OCI-LY1 (cell line): ENCODE measurements at regions not wholly inside any gene's neighbourhood (a gene's known extent, or its start where the extent isn't known, plus 50 kb on each side); places are given as distances from the start of the nearest gene placed in this dataset.

ENCODE experiments used
- H2AFZ ChIP-seq: fragments of 200-600 bp; sonication (generic), shearing (Covaris generic); 2 replicates; pipeline ENCODE4 v1.6.0; 2014; ENCODE audit warnings: antibody characterized with exemption, mild to moderate bottlenecking, low read length
- H3F3A ChIP-seq: fragments of 200-600 bp; sonication (generic), shearing (Covaris generic); 2 replicates; pipeline ENCODE4 v1.6.0; 2014; ENCODE audit warnings: mild to moderate bottlenecking, antibody characterized with exemption, low read length, moderate library complexity; ENCODE audit not compliant: insufficient read depth
- H3K27ac ChIP-seq: fragments of 200-600 bp; sonication (generic); 2 replicates; pipeline ENCODE4 v1.5.1; 2014; ENCODE audit warnings: low read length, mixed run types, mild to moderate bottlenecking, low read depth; ENCODE audit not compliant: poor library complexity, severe bottlenecking
- H3K27me3 ChIP-seq: fragments of 200-600 bp; sonication (generic); 2 replicates; pipeline ENCODE4 v1.6.0; 2014; ENCODE audit warnings: antibody characterized with exemption, mild to moderate bottlenecking, low read length, moderate library complexity; ENCODE audit not compliant: insufficient read depth
- H3K36me3 ChIP-seq: fragments of 200-600 bp; sonication (generic); 2 replicates; pipeline ENCODE4 v1.6.1; 2014; ENCODE audit warnings: mild to moderate bottlenecking, antibody characterized with exemption, low read length, moderate library complexity, mixed read lengths; ENCODE audit not compliant: insufficient read depth
- H3K4me1 ChIP-seq: fragments of 200-600 bp; sonication (generic); 2 replicates; pipeline ENCODE4 v1.5.1; 2014; ENCODE audit warnings: mild to moderate bottlenecking, low read length, moderate library complexity; ENCODE audit not compliant: insufficient read depth, severe bottlenecking
- H3K4me2 ChIP-seq: fragments of 200-600 bp; sonication (generic), shearing (Covaris generic); 2 replicates; pipeline ENCODE4 v1.6.1; 2014; ENCODE audit warnings: low read length
- H3K4me3 ChIP-seq: fragments of 200-600 bp; sonication (generic); 2 replicates; pipeline ENCODE4 v1.5.1; 2014; ENCODE audit warnings: low read length, low read depth, mild to moderate bottlenecking, mixed read lengths; ENCODE audit not compliant: poor library complexity, severe bottlenecking
- H3K79me2 ChIP-seq: fragments of 200-600 bp; shearing (Covaris generic); 2 replicates; pipeline ENCODE4 v1.6.1; 2016; ENCODE audit warnings: mixed run types, low read length, mixed read lengths; ENCODE audit not compliant: insufficient read depth
- H3K9ac ChIP-seq: fragments of 200-600 bp; sonication (generic), shearing (Covaris generic); 2 replicates; pipeline ENCODE4 v1.6.1; 2014; ENCODE audit warnings: mild to moderate bottlenecking, low read length, mixed read lengths
- H3K9me2 ChIP-seq: fragments of 200-600 bp; sonication (generic), shearing (Covaris generic); 2 replicates; pipeline ENCODE4 v1.6.1; 2014; ENCODE audit warnings: low read depth, mild to moderate bottlenecking, low read length, mixed read lengths
- H3K9me3 ChIP-seq: fragments of 200-600 bp; shearing (Covaris generic); 2 replicates; pipeline ENCODE4 v1.6.1; 2014; ENCODE audit warnings: low read length, mixed read lengths
- H4K20me1 ChIP-seq: fragments of 200-600 bp; sonication (generic), shearing (Covaris generic); 2 replicates; pipeline ENCODE4 v1.6.0; 2016; ENCODE audit warnings: mild to moderate bottlenecking, low read length; ENCODE audit not compliant: insufficient read depth
- EZH2 ChIP-seq: fragments of 200-600 bp; sonication (generic), shearing (Covaris generic); IDR thresholded peaks from 2 replicates; pipeline ENCODE4 v1.8.0; 2017; ENCODE audit warnings: borderline replicate concordance, mixed run types, mild to moderate bottlenecking, antibody characterized with exemption, low read length, moderate library complexity, mixed read lengths
- TF ChIP-seq, protein P1 (sequence below): fragments of 200-600 bp; sonication (generic), shearing (Covaris generic); IDR thresholded peaks from 2 replicates; pipeline ENCODE4 v1.5.1; 2017; ENCODE audit warnings: mild to moderate bottlenecking, antibody characterized with exemption, low read length, moderate library complexity, mixed read lengths

DNA sequence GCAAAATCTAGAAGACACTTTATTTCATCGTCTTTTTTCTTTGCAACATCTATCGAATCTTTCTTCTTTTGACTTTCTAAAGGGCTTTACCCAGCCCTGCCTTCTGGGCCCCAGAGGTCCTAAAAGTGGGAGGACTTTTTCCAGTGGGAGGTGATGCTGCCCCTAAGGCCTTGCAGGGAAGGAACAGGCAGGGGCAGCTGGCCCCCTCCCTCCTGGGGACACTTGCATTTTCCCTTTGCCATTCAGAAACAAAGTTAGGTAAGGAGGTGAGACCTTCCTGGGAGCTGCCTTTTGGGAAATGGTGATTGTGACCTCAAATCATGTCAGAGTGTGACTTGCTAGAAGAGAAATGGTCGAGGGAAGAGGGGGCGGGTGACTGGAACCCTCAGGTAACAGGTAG, 132.7 kb downstream of the GLI2 start:
- TF ChIP-seq, protein P1, sequence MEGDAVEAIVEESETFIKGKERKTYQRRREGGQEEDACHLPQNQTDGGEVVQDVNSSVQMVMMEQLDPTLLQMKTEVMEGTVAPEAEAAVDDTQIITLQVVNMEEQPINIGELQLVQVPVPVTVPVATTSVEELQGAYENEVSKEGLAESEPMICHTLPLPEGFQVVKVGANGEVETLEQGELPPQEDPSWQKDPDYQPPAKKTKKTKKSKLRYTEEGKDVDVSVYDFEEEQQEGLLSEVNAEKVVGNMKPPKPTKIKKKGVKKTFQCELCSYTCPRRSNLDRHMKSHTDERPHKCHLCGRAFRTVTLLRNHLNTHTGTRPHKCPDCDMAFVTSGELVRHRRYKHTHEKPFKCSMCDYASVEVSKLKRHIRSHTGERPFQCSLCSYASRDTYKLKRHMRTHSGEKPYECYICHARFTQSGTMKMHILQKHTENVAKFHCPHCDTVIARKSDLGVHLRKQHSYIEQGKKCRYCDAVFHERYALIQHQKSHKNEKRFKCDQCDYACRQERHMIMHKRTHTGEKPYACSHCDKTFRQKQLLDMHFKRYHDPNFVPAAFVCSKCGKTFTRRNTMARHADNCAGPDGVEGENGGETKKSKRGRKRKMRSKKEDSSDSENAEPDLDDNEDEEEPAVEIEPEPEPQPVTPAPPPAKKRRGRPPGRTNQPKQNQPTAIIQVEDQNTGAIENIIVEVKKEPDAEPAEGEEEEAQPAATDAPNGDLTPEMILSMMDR = no peak
- TF ChIP-seq EZH2 = no peak
- H3K27ac ChIP-seq = no peak overlapping the region
- H3F3A ChIP-seq = no peaks in the 10 kb centered on the region
- no peaks in the 10 kb centered on the region for H3K79me2 ChIP-seq
- no peaks in the 10 kb centered on the region for H3K9me2 ChIP-seq
- no peaks in the 10 kb centered on the region for H3K36me3 ChIP-seq
- H3K4me2 ChIP-seq = no peak overlapping the region
- H3K4me3 ChIP-seq = no peak overlapping the region
- no peaks in the 10 kb centered on the region for H3K9me3 ChIP-seq
- H2AFZ ChIP-seq = no peak overlapping the region
- no peaks in the 10 kb centered on the region for H3K4me1 ChIP-seq
- no peaks in the 10 kb centered on the region for H4K20me1 ChIP-seq
- H3K27me3 ChIP-seq = no peaks in the 10 kb centered on the region
- H3K9ac ChIP-seq = no peak overlapping the region

DNA sequence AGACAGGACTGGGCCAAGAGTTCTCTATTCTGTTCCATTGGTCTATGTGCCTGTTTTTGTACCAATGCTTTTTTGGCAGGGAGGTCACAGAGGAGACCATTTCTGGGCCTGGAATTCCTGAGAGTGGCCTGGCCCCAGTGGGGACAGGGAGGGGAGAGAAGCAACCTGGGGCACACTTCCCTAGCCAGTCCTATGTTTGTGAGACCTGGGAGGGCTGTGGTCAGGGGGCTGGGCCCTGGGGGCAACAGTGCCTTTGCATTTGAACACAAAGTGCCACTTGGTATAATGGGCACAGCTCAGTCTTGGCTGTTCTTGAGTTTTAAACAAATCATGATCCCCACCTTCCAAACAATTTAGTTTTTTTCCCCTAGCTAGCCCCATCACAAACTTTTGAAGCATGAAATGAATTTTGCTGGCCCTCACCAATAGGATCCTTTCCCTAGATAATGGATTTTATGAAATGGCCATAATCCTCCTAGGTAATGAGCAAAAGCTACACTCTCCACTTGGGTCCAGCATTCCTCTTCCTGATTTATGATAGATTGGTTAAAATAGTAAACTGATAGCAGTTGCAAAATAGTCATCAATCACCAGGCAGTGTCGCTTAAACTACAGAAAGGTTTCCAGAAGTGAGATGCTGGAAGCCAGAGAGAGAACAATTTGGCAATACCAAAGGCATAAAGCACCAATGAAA, 133.5 kb downstream of the GLI2 start:
- Histone ChIP-seq H3F3A (no peaks in the 10 kb centered on the region), H3K4me3 (no peak overlapping the region), H3K9ac (no peak overlapping the region), H3K9me3 (no peaks in the 10 kb centered on the region), H2AFZ (no peak overlapping the region), H3K4me2 (no peak overlapping the region), H3K27ac (no peak overlapping the region), H3K36me3 (no peaks in the 10 kb centered on the region), H3K79me2 (no peaks in the 10 kb centered on the region), H3K27me3 (no peaks in the 10 kb centered on the region), H4K20me1 (no peaks in the 10 kb centered on the region), H3K4me1 (no peaks in the 10 kb centered on the region), H3K9me2 (no peaks in the 10 kb centered on the region)
- TF ChIP-seq, protein P1 = no peak
- no peak for TF ChIP-seq EZH2

DNA sequence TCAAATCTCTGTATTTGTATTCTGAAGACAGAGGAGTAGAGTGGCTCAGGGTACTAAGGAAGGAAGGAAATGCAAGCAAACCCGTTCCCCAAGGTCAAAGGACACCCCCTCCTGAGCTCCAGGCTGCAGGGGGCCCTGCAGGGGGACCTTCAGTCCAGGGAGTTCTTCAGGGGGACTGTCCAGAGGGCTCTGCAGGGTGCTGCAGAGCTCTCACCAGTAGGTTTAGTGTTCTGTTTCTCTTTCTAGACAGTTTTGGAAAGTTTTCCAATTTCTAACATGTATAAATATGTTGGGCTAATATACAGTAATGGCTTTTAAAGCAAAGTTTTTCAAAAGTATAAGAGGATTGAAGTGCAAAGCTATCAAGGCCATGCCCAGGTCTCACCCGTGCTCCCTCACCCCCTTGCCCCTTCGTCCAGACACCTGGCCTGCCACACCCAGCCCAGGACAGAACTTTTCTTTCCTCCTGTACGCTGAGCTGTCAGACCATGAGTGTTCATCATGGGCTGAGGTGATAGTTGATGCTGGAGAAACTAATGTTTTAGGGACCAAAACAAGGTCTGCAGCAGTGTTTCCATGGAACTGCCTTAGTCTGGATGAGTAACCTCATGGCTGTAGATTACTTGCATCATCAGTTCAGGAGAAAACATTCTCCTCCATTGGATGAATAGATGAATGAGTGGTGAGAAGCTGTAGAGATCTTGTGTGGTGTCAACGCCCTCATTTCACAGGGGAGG, 134.2 kb downstream of the GLI2 start:
- no peaks in the 10 kb centered on the region for H3K9me3 ChIP-seq
- H3K79me2 ChIP-seq = no peaks in the 10 kb centered on the region
- no peak overlapping the region for H3K4me2 ChIP-seq
- no peak overlapping the region for H3K9ac ChIP-seq
- no peak overlapping the region for H3K27ac ChIP-seq
- no peak overlapping the region for H2AFZ ChIP-seq
- no peaks in the 10 kb centered on the region for H3K4me1 ChIP-seq
- no peaks in the 10 kb centered on the region for H3K27me3 ChIP-seq
- no peaks in the 10 kb centered on the region for H4K20me1 ChIP-seq
- no peaks in the 10 kb centered on the region for H3K36me3 ChIP-seq
- no peaks in the 10 kb centered on the region for H3K9me2 ChIP-seq
- TF ChIP-seq EZH2 = no peak
- TF ChIP-seq, protein P1 = no peak
- H3F3A ChIP-seq = no peaks in the 10 kb centered on the region
- H3K4me3 ChIP-seq = no peak overlapping the region
